ENCODE measurements at regions not wholly inside any gene's neighbourhood (a gene's known extent, or its start where the extent isn't known, plus 50 kb on each side); places are given as distances from the start of the nearest gene placed in this dataset.

DNA sequence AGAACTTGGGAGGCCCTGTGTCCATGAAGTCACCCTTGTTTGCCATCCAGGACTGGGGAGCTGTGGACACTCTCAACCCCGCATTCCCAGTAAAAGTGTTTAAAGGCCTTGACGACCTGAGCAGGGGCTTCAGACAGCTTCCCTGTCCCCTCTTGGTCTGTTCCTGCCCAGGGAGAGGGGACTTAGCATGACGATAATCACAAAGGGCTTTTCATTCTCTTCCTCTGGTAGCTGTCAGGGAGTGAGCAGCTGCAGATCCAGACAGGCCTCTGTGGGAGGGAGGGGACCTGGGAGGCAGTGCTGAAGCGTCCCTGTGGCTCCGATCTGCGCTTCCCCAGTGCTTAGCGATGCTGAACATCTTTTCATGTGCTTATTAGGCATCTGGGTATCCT is 77.8 kb upstream of the HS6ST1 start:
- ChIA-PET POLR2A (ENCODE audit: unreplicated experiment) (interaction anchor here (0.6 kb wide), 2 partner anchors 29 to 94 kb away, joined by 3 read pairs; no protein-coding TSS in a partner anchor), CTCF (no interaction called here)
- Histone ChIP-seq H3K36me3 (ENCODE audit: low read depth) (no peaks in the 10 kb centered on the region), H3K4me1 (replicated peaks; ENCODE audit: insufficient read depth) (peaks cover 24% of the 10 kb centered on the region), H4K20me1 (ENCODE audit: insufficient read depth) (no peaks in the 10 kb centered on the region), H3K9me3 (ENCODE audit: insufficient read depth, low read depth) (no peaks in the 10 kb centered on the region), H3F3A (ENCODE audit: insufficient read depth, low read depth) (peaks cover 15% of the 10 kb centered on the region), H3K27me3 (ENCODE audit: insufficient read depth, low read depth) (no peaks in the 10 kb centered on the region), H3K79me2 (ENCODE audit: low read depth) (no peaks in the 10 kb centered on the region), H3K27ac (peak overlapping the region; percentile 59), H2AFZ (peak overlapping the region; percentile 44), H3K9me2 (ENCODE audit: insufficient read depth) (no peaks in the 10 kb centered on the region), H3K4me3 (no peak overlapping the region), H3K4me2 (peak overlapping the region; percentile 29)
- intact Hi-C loops (cut with micrococcal nuclease; ENCODE audit: unreplicated experiment), result loop anchor here (5.0 kb wide), 1 partner anchor 74 kb away; no protein-coding TSS in a partner anchor
- TF ChIP-seq, protein P1, sequence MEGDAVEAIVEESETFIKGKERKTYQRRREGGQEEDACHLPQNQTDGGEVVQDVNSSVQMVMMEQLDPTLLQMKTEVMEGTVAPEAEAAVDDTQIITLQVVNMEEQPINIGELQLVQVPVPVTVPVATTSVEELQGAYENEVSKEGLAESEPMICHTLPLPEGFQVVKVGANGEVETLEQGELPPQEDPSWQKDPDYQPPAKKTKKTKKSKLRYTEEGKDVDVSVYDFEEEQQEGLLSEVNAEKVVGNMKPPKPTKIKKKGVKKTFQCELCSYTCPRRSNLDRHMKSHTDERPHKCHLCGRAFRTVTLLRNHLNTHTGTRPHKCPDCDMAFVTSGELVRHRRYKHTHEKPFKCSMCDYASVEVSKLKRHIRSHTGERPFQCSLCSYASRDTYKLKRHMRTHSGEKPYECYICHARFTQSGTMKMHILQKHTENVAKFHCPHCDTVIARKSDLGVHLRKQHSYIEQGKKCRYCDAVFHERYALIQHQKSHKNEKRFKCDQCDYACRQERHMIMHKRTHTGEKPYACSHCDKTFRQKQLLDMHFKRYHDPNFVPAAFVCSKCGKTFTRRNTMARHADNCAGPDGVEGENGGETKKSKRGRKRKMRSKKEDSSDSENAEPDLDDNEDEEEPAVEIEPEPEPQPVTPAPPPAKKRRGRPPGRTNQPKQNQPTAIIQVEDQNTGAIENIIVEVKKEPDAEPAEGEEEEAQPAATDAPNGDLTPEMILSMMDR (conservative IDR thresholded peaks at IDR 0.05), result no peak
- TF ChIP-seq EZH2 (IDR thresholded peaks at IDR 0.05; ENCODE audit: low read depth), result no peak
- peak in 1 of 2 experiments; percentile 47 for DNase-seq
- TSS peak; percentile 89 for BruUV-seq (replicated peaks)

DNA sequence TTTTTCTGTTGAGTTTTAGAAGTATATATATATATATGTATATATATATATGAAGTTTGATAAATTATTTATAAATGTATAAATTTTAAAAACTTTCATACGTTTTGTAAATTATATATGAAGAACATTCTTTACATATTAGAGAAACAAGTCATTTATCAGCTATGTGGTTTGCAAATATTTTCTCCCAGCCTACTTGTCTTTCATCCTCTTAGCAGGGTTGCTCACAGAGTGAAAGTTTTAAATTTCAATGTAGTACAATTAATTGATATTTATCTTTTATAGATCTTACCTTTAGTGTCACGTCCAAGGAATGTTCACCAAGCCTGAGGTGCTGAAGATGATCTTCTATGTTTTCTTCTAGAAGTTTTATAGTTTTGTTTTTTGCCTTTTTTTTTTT is 78.3 kb upstream of the HS6ST1 start:
- Histone ChIP-seq H3F3A (ENCODE audit: insufficient read depth, low read depth) (peaks cover 15% of the 10 kb centered on the region), H3K27me3 (ENCODE audit: insufficient read depth, low read depth) (no peaks in the 10 kb centered on the region), H2AFZ (no peak overlapping the region), H4K20me1 (ENCODE audit: insufficient read depth) (no peaks in the 10 kb centered on the region), H3K79me2 (ENCODE audit: low read depth) (no peaks in the 10 kb centered on the region), H3K9me2 (ENCODE audit: insufficient read depth) (no peaks in the 10 kb centered on the region), H3K4me3 (no peak overlapping the region), H3K4me2 (no peak overlapping the region), H3K36me3 (ENCODE audit: low read depth) (no peaks in the 10 kb centered on the region), H3K27ac (no peak overlapping the region; the same call in 1 of the 2 replicates), H3K4me1 (replicated peaks; ENCODE audit: insufficient read depth) (peaks cover 24% of the 10 kb centered on the region), H3K9me3 (ENCODE audit: insufficient read depth, low read depth) (no peaks in the 10 kb centered on the region)
- intact Hi-C loops (cut with micrococcal nuclease; ENCODE audit: unreplicated experiment), result loop anchor here (5.0 kb wide), 1 partner anchor 75 kb away; no protein-coding TSS in a partner anchor
- no TSS peak for BruUV-seq (replicated peaks)
- ChIA-PET POLR2A (ENCODE audit: unreplicated experiment) (interaction anchor here (0.6 kb wide), 1 partner anchor 29 kb away, joined by 3 read pairs; no protein-coding TSS in a partner anchor), CTCF (no interaction called here)
- TF ChIP-seq, protein P1 (conservative IDR thresholded peaks at IDR 0.05), result no peak
- no peak for TF ChIP-seq EZH2 (IDR thresholded peaks at IDR 0.05; ENCODE audit: low read depth)
- DNase-seq, result peak in 1 of 2 experiments; percentile 80

DNA sequence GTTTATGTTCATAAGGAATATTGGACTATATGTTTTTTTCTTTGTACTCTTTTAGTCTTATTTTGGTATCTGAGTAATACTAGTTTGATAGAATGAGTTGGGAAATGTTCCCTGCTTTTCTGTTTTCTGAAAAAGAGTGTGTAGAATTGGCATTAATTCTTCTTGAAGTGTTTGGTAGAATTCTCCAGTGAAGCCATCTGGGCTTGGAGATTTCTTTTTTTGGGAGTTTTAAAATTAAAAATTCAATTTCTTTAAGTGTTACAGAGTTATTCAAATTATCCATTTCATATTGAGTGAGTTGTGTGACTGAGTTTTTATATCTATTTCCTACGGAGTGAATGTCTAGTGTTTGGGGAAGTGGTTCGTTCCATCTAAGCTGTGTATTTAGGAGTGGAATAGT is 80.6 kb upstream of the HS6ST1 start:
- ChIA-PET POLR2A (ENCODE audit: unreplicated experiment) (no interaction called here), CTCF (no interaction called here)
- H3K4me3 ChIP-seq, result no peak overlapping the region
- H3K79me2 ChIP-seq (ENCODE audit: low read depth), result no peaks in the 10 kb centered on the region
- no peak overlapping the region for H3K27ac ChIP-seq
- no TSS peak for BruUV-seq (replicated peaks)
- no peak overlapping the region for H3K4me2 ChIP-seq
- no peaks in the 10 kb centered on the region for H3K36me3 ChIP-seq (ENCODE audit: low read depth)
- H3K9me3 ChIP-seq (ENCODE audit: insufficient read depth, low read depth), result no peaks in the 10 kb centered on the region
- TF ChIP-seq EZH2 (IDR thresholded peaks at IDR 0.05; ENCODE audit: low read depth), result no peak
- TF ChIP-seq, protein P1 (conservative IDR thresholded peaks at IDR 0.05), result no peak
- no peaks in the 10 kb centered on the region for H4K20me1 ChIP-seq (ENCODE audit: insufficient read depth)
- H3K4me1 ChIP-seq (replicated peaks; ENCODE audit: insufficient read depth), result peaks cover 24% of the 10 kb centered on the region
- H2AFZ ChIP-seq, result no peak overlapping the region
- intact Hi-C loops (cut with micrococcal nuclease; ENCODE audit: unreplicated experiment), result loop anchor here (5.0 kb wide), 1 partner anchor 77 kb away; no protein-coding TSS in a partner anchor
- H3K9me2 ChIP-seq (ENCODE audit: insufficient read depth), result no peaks in the 10 kb centered on the region
- H3F3A ChIP-seq (ENCODE audit: insufficient read depth, low read depth), result peaks cover 15% of the 10 kb centered on the region
- DNase-seq, result no peak
- H3K27me3 ChIP-seq (ENCODE audit: insufficient read depth, low read depth), result no peaks in the 10 kb centered on the region
